Smooth muscle cell (in vitro differentiated cells): ENCODE measurements at regions not wholly inside any gene's neighbourhood (a gene's known extent, or its start where the extent isn't known, plus 50 kb on each side); places are given as distances from the start of the nearest gene placed in this dataset.

ENCODE experiments used
- DNase-seq: peaks from one replicate; lab custom pipeline; 2025; ENCODE audit not compliant: unreplicated experiment; lab: John Stamatoyannopoulos, UW
- H2AFZ ChIP-seq: fragments of 200-600 bp; sonication (generic); 2 replicates; pipeline ENCODE4 v1.6.0; 2016; ENCODE audit warnings: antibody characterized with exemption, low read depth, mild to moderate bottlenecking
- H3F3A ChIP-seq: fragments of 200-600 bp; sonication (generic); 2 replicates; pipeline ENCODE4 v1.6.0; 2017; ENCODE audit warnings: antibody characterized with exemption, low read depth
- H3K27ac ChIP-seq: fragments of 200-600 bp; sonication (generic); 2 replicates; pipeline ENCODE4 v1.5.1; 2016; ENCODE audit warnings: low read depth, mild to moderate bottlenecking
- H3K27me3 ChIP-seq: fragments of 200-600 bp; sonication (generic); 2 replicates; pipeline ENCODE4 v1.6.1; 2016; ENCODE audit warnings: low read depth, mild to moderate bottlenecking
- H3K36me3 ChIP-seq: fragments of 200-600 bp; sonication (generic); 2 replicates; pipeline ENCODE4 v1.5.1; 2016; ENCODE audit warnings: low read depth
- H3K4me1 ChIP-seq: fragments of 200-600 bp; sonication (generic); 2 replicates; pipeline ENCODE4 v1.5.1; 2016; ENCODE audit warnings: low read depth
- H3K4me2 ChIP-seq: fragments of 200-600 bp; sonication (generic); 2 replicates; pipeline ENCODE4 v1.6.0; 2016; ENCODE audit warnings: mild to moderate bottlenecking
- H3K4me3 ChIP-seq: fragments of 200-600 bp; sonication (generic); 2 replicates; pipeline ENCODE4 v1.5.1; 2016; ENCODE audit warnings: mild to moderate bottlenecking
- H3K79me2 ChIP-seq: fragments of 200-600 bp; sonication (generic); 2 replicates; pipeline ENCODE4 v1.6.0; 2016; ENCODE audit warnings: low read depth, mild to moderate bottlenecking
- H3K9ac ChIP-seq: fragments of 200-600 bp; sonication (generic); 2 replicates; pipeline ENCODE4 v1.6.0; 2016; ENCODE audit warnings: low read depth
- H3K9me3 ChIP-seq: fragments of 200-600 bp; sonication (generic); replicated peaks from 2 replicates; pipeline ENCODE4 v1.5.1; 2016; ENCODE audit warnings: low read depth
- H4K20me1 ChIP-seq: fragments of 200-600 bp; sonication (generic); 2 replicates; pipeline ENCODE4 v1.6.0; 2016; ENCODE audit warnings: low read depth
- CTCF ChIP-seq: fragments of 200-600 bp; sonication (generic); IDR thresholded peaks from 2 replicates; pipeline ENCODE4 v1.5.1; 2017; ENCODE audit warnings: borderline replicate concordance, mild to moderate bottlenecking, antibody characterized with exemption; ENCODE audit not compliant: insufficient read depth, poor library complexity, severe bottlenecking
- WGBS: methylation state at CpG from one replicate; pipeline ENCODE4 v1.1.7; 2016; ENCODE audit warnings: low lambda C conversion rate; 5-methylcytosine and 5-hydroxymethylcytosine counted together

GRCh38 chr11:91860661-91861060, 364.0 kb upstream of the FAT3 start:
- H3K27me3 ChIP-seq = no peaks in the 10 kb centered on the region
- H3K27ac ChIP-seq = no peak overlapping the region
- no peaks in the 10 kb centered on the region for H3K9me3 ChIP-seq
- H3K4me3 ChIP-seq = no peak overlapping the region
- H4K20me1 ChIP-seq = no peaks in the 10 kb centered on the region
- H3F3A ChIP-seq = no peaks in the 10 kb centered on the region
- 39% methylated on average over 3 of the region's 3 CpGs for WGBS
- no peak overlapping the region for H3K9ac ChIP-seq
- DNase-seq = no peak
- no peak overlapping the region for H2AFZ ChIP-seq
- no peak for TF ChIP-seq CTCF
- H3K36me3 ChIP-seq = no peaks in the 10 kb centered on the region
- no peaks in the 10 kb centered on the region for H3K79me2 ChIP-seq
- no peak overlapping the region for H3K4me2 ChIP-seq
- no peaks in the 10 kb centered on the region for H3K4me1 ChIP-seq

- no peak for TF ChIP-seq CTCF
- Histone ChIP-seq H3K4me3 (no peak overlapping the region), H3K27me3 (no peaks in the 10 kb centered on the region), H3K36me3 (no peaks in the 10 kb centered on the region), H3K9me3 (no peaks in the 10 kb centered on the region), H3K4me1 (no peaks in the 10 kb centered on the region), H3F3A (no peaks in the 10 kb centered on the region), H3K79me2 (no peaks in the 10 kb centered on the region), H3K4me2 (no peak overlapping the region), H3K27ac (no peak overlapping the region), H3K9ac (no peak overlapping the region), H4K20me1 (no peaks in the 10 kb centered on the region), H2AFZ (no peak overlapping the region)
- no peak for DNase-seq
- WGBS = 43% methylated on average over 1 of the region's 1 CpG
These were observed 365.0 kb upstream of the FAT3 start for GRCh38 chr11:91859666-91860065.

GRCh38 chr11:91857179-91857578, 367.4 kb upstream of the FAT3 start:
- no peak overlapping the region for H3K9ac ChIP-seq
- no peak for DNase-seq
- H3K4me3 ChIP-seq = no peak overlapping the region
- no peak overlapping the region for H3K27ac ChIP-seq
- no peaks in the 10 kb centered on the region for H3F3A ChIP-seq
- WGBS = 100% methylated on average over 1 of the region's 1 CpG
- no peaks in the 10 kb centered on the region for H3K4me1 ChIP-seq
- no peaks in the 10 kb centered on the region for H3K9me3 ChIP-seq
- no peak for TF ChIP-seq CTCF
- no peak overlapping the region for H3K4me2 ChIP-seq
- H4K20me1 ChIP-seq = no peaks in the 10 kb centered on the region
- H2AFZ ChIP-seq = no peak overlapping the region
- no peaks in the 10 kb centered on the region for H3K79me2 ChIP-seq
- no peaks in the 10 kb centered on the region for H3K27me3 ChIP-seq
- H3K36me3 ChIP-seq = no peaks in the 10 kb centered on the region

- no peaks in the 10 kb centered on the region for H3K79me2 ChIP-seq
- no peak overlapping the region for H2AFZ ChIP-seq
- 78% methylated on average over 1 of the region's 1 CpG for whole genome bisulfite sequencing
- no peak overlapping the region for H3K9ac ChIP-seq
- no peaks in the 10 kb centered on the region for H3F3A ChIP-seq
- no peaks in the 10 kb centered on the region for H4K20me1 ChIP-seq
- no peaks in the 10 kb centered on the region for H3K27me3 ChIP-seq
- H3K9me3 ChIP-seq = no peaks in the 10 kb centered on the region
- no peak for TF ChIP-seq CTCF
- H3K27ac ChIP-seq = no peak overlapping the region
- no peak overlapping the region for H3K4me3 ChIP-seq
- DNase-seq = no peak
- peaks cover 4% of the 10 kb centered on the region for H3K4me1 ChIP-seq
- no peak overlapping the region for H3K4me2 ChIP-seq
- no peaks in the 10 kb centered on the region for H3K36me3 ChIP-seq
These were observed 369.8 kb upstream of the FAT3 start for GRCh38 chr11:91854780-91855179.
